Choroid plexus epithelial cell (primary cell): ENCODE measurements at regions not wholly inside any gene's neighbourhood (a gene's known extent, or its start where the extent isn't known, plus 50 kb on each side); places are given as distances from the start of the nearest gene placed in this dataset.

Experiments used
- DNase-seq: peaks from one replicate; pipeline ENCODE4 v3.0.0-alpha.2; 2010; ENCODE audit warnings: low read depth
- H3K4me3 ChIP-seq: 2 replicates; pipeline ENCODE4 v1.5.1; 2011; ENCODE audit warnings: low read depth, mild to moderate bottlenecking, control low read depth, low read length, moderate library complexity
- TF ChIP-seq, protein P1 (sequence below): conservative IDR thresholded peaks from 2 replicates; pipeline ENCODE4 v1.5.1; 2011; ENCODE audit warnings: low read depth, mild to moderate bottlenecking, control low read depth, inconsistent platforms, low read length, moderate library complexity

DNA sequence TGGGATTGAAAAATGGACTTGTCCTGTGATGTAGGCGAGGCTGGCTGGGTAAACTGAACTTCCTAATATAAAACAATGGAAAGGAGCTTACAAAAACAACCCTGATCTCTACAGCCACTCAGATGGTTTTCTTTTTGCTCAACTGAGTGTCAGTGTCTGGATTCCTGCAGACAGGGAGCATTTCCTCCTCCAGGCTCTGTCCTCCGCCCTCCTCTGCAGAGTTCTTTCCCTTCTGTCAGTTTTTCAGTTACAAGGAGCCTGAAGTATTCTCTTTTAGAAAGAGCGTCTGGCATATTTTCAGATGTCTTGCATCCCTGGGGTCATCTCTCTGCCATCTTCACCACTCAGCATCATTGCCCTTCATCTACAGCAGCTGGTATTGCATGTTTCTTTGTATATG, 50.0 kb upstream of the PITRM1 start:
- TF ChIP-seq, protein P1, sequence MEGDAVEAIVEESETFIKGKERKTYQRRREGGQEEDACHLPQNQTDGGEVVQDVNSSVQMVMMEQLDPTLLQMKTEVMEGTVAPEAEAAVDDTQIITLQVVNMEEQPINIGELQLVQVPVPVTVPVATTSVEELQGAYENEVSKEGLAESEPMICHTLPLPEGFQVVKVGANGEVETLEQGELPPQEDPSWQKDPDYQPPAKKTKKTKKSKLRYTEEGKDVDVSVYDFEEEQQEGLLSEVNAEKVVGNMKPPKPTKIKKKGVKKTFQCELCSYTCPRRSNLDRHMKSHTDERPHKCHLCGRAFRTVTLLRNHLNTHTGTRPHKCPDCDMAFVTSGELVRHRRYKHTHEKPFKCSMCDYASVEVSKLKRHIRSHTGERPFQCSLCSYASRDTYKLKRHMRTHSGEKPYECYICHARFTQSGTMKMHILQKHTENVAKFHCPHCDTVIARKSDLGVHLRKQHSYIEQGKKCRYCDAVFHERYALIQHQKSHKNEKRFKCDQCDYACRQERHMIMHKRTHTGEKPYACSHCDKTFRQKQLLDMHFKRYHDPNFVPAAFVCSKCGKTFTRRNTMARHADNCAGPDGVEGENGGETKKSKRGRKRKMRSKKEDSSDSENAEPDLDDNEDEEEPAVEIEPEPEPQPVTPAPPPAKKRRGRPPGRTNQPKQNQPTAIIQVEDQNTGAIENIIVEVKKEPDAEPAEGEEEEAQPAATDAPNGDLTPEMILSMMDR = peak; percentile 17
- DNase-seq = peak; percentile 44
- H3K4me3 ChIP-seq = peak overlapping the region; percentile 34
